Activated CD8-positive, alpha-beta T cell treated with anti-CD3 and anti-CD28 coated beads for 36 hours (primary cell): ENCODE measurements at regions not wholly inside any gene's neighbourhood (a gene's known extent, or its start where the extent isn't known, plus 50 kb on each side); places are given as distances from the start of the nearest gene placed in this dataset.

Source experiments
- ATAC-seq: fragments of 200-7000 bp; cut with Tn5 transposase; one replicate; pipeline ENCODE4 v1.10.0; 2021; ENCODE audit warnings: mild to moderate bottlenecking, moderate library complexity
- CTCF ChIA-PET: fragments of 350-600 bp; sonication (Branson Sonifier 250); formaldehyde crosslinking; loops from one replicate; lab custom pipeline; 2021; ENCODE audit warnings: antibody characterized with exemption; lab: Charles Lee
- POLR2A ChIA-PET: fragments of 350-600 bp; sonication (Branson Sonifier 250); formaldehyde crosslinking; loops from one replicate; lab custom pipeline; 2021; ENCODE audit warnings: antibody characterized with exemption; lab: Charles Lee
- DNase-seq: peaks from one replicate; pipeline ENCODE4 v3.0.0-alpha.2; 2020
- H3K27ac Mint-ChIP-seq: one replicate; pipeline ENCODE4 v1.8.0; 2021; ENCODE audit warnings: mild to moderate bottlenecking, mixed read lengths
- H3K27me3 Mint-ChIP-seq: one replicate; pipeline ENCODE4 v1.8.0; 2021; ENCODE audit warnings: mixed read lengths
- H3K36me3 Mint-ChIP-seq: one replicate; pipeline ENCODE4 v1.8.0; 2021; ENCODE audit warnings: low read depth, mixed read lengths
- H3K4me1 Mint-ChIP-seq: one replicate; pipeline ENCODE4 v1.8.0; 2021; ENCODE audit warnings: low read depth, mixed read lengths
- H3K4me3 Mint-ChIP-seq: one replicate; pipeline ENCODE4 v1.8.0; 2021; ENCODE audit warnings: mild to moderate bottlenecking, moderate library complexity, mixed read lengths
- H3K9me3 Mint-ChIP-seq: one replicate; pipeline ENCODE4 v1.8.0; 2021; ENCODE audit warnings: mixed read lengths
- CTCF ChIP-seq: fragments of 200-600 bp; IDR thresholded peaks from one replicate; pipeline ENCODE4 v1.8.0; 2022; ENCODE audit warnings: antibody characterized with exemption, mild to moderate bottlenecking
- intact Hi-C: fragments of 100-400 bp; cut with micrococcal nuclease; formaldehyde crosslinking; loops from one replicate; pipeline ENCODE4 v1.10.0; 2022

- DNase-seq (no peak), ATAC-seq (no peak)
- no peak overlapping the region for H3K4me3 Mint-ChIP-seq
- no peaks in the 10 kb centered on the region for H3K36me3 Mint-ChIP-seq
- H3K4me1 Mint-ChIP-seq: no peaks in the 10 kb centered on the region
- TF ChIP-seq CTCF: no peak
- H3K9me3 Mint-ChIP-seq: peaks cover 4% of the 10 kb centered on the region
- H3K27me3 Mint-ChIP-seq: no peaks in the 10 kb centered on the region
- intact Hi-C loops: no loop called here
- no peak overlapping the region for H3K27ac Mint-ChIP-seq
- POLR2A ChIA-PET: no interaction called here
- CTCF ChIA-PET: no interaction called here
Measured at GRCh38 chr12:17949558-17950141, 140.3 kb downstream of the RERGL start.

GRCh38 chr12:17928708-17929366 lies 161.2 kb downstream of the RERGL start:
- CTCF ChIA-PET: no interaction called here

GRCh38 chr12:17918013-17918412 lies 172.0 kb downstream of the RERGL start:
- DNase-seq: no peak
- Mint-ChIP-seq H3K27ac (no peak overlapping the region), H3K36me3 (no peaks in the 10 kb centered on the region), H3K4me3 (no peak overlapping the region), H3K9me3 (peaks cover 11% of the 10 kb centered on the region), H3K4me1 (no peaks in the 10 kb centered on the region), H3K27me3 (no peaks in the 10 kb centered on the region)
- no peak for TF ChIP-seq CTCF
- intact Hi-C loops: no loop called here
- POLR2A ChIA-PET: no interaction called here
- ATAC-seq: no peak
- CTCF ChIA-PET: no interaction called here

More at GRCh38 chr12:17928708-17929366, 161.2 kb downstream of the RERGL start:
- no peak for TF ChIP-seq CTCF
- POLR2A ChIA-PET: no interaction called here
- Mint-ChIP-seq H3K4me1 (no peaks in the 10 kb centered on the region), H3K9me3 (peaks cover 2% of the 10 kb centered on the region), H3K27ac (no peak overlapping the region), H3K4me3 (no peak overlapping the region), H3K27me3 (no peaks in the 10 kb centered on the region), H3K36me3 (no peaks in the 10 kb centered on the region)
- no peak for ATAC-seq
- DNase-seq: no peak
- intact Hi-C loops: no loop called here

- H3K27me3 Mint-ChIP-seq: no peaks in the 10 kb centered on the region
- no peak for TF ChIP-seq CTCF
- DNase-seq (no peak), ATAC-seq (no peak)
- H3K9me3 Mint-ChIP-seq: peaks cover 4% of the 10 kb centered on the region
- no peaks in the 10 kb centered on the region for H3K4me1 Mint-ChIP-seq
- ChIA-PET POLR2A (no interaction called here), CTCF (no interaction called here)
- intact Hi-C loops: no loop called here
- no peaks in the 10 kb centered on the region for H3K36me3 Mint-ChIP-seq
- no peak overlapping the region for H3K27ac Mint-ChIP-seq
- H3K4me3 Mint-ChIP-seq: no peak overlapping the region
Measured at GRCh38 chr12:17884581-17884980, 205.4 kb downstream of the RERGL start.

GRCh38 chr12:17878714-17879113 lies 211.3 kb downstream of the RERGL start:
- CTCF ChIA-PET: no interaction called here

More at GRCh38 chr12:17878714-17879113, 211.3 kb downstream of the RERGL start:
- H3K27me3 Mint-ChIP-seq: no peaks in the 10 kb centered on the region
- intact Hi-C loops: no loop called here
- peaks cover 11% of the 10 kb centered on the region for H3K9me3 Mint-ChIP-seq
- POLR2A ChIA-PET: no interaction called here
- no peak for DNase-seq
- H3K36me3 Mint-ChIP-seq: no peaks in the 10 kb centered on the region
- ATAC-seq: no peak
- TF ChIP-seq CTCF: no peak
- no peak overlapping the region for H3K4me3 Mint-ChIP-seq
- H3K4me1 Mint-ChIP-seq: no peaks in the 10 kb centered on the region
- H3K27ac Mint-ChIP-seq: no peak overlapping the region
